ENCODE measurements at regions not wholly inside any gene's neighbourhood (a gene's known extent, or its start where the extent isn't known, plus 50 kb on each side); places are given as distances from the start of the nearest gene placed in this dataset.

DNA sequence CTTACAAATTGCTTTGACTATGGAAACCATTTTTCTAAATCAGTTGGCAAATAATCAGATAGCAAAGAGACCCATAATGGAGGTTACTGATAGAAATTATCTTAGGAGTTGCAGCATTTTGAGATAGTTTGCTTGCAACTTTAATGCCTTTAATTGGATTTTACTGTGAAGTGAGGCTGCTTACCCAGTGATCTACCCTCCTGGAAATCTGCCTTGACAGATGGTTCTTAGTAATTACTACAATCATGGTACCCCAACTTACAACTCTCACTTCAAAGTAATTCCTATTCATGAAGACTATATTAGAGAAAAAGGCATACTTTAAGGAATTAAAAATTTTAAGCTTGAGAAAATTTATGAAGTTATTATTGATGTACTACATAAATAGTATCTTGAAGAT, 1288.6 kb upstream of the CDH2 start:
- H3K14ac ChIP-seq (ENCODE audit: low read length): no peak overlapping the region
- H3K18ac ChIP-seq (ENCODE audit: low read length): no peak overlapping the region
- no peak overlapping the region for H4K91ac ChIP-seq (ENCODE audit: low read depth, low read length)
- H3K4ac ChIP-seq (ENCODE audit: low read depth, low read length): no peak overlapping the region
- H2AK5ac ChIP-seq (ENCODE audit: low read length): no peak overlapping the region
- no peak overlapping the region for H3K4me3 ChIP-seq (ENCODE audit: low read depth, low read length)
- H3K79me2 ChIP-seq (ENCODE audit: control insufficient read depth, insufficient read depth, low read length, poor library complexity): no peaks in the 10 kb centered on the region
- no peak overlapping the region for H4K12ac ChIP-seq (ENCODE audit: low read depth, low read length)
- no peak overlapping the region for H3K4me2 ChIP-seq (ENCODE audit: low read length)
- H2AFZ ChIP-seq (ENCODE audit: insufficient read depth, low read length, poor library complexity): no peak overlapping the region
- H3K23ac ChIP-seq (ENCODE audit: low read length): no peak overlapping the region
- H2BK5ac ChIP-seq (ENCODE audit: low read depth, low read length, poor library complexity): no peak overlapping the region
- no peaks in the 10 kb centered on the region for H3K27me3 ChIP-seq (ENCODE audit: insufficient read depth, low read length)
- H3K9me3 ChIP-seq (ENCODE audit: insufficient read depth, low read depth, low read length): no peaks in the 10 kb centered on the region
- H3K27ac ChIP-seq (ENCODE audit: low read depth, low read length): no peak overlapping the region
- no peaks in the 10 kb centered on the region for H3K36me3 ChIP-seq (ENCODE audit: control insufficient read depth in 1 of 2, insufficient read depth in 2 of 2, low read length in 2 of 2)
- H3K79me1 ChIP-seq (ENCODE audit: low read length): no peaks in the 10 kb centered on the region
- no peak overlapping the region for H4K8ac ChIP-seq (ENCODE audit: low read depth, low read length)
- H2BK120ac ChIP-seq (ENCODE audit: insufficient read depth, low read length, poor library complexity): no peak overlapping the region
- H2BK12ac ChIP-seq (ENCODE audit: low read length): no peak overlapping the region
- H3K4me1 ChIP-seq (ENCODE audit: control insufficient read depth in 1 of 2, insufficient read depth in 2 of 2, low read length in 2 of 2): no peaks in the 10 kb centered on the region
- no peak overlapping the region for H3K9ac ChIP-seq (ENCODE audit: low read length)
- no peak for DNase-seq

DNA sequence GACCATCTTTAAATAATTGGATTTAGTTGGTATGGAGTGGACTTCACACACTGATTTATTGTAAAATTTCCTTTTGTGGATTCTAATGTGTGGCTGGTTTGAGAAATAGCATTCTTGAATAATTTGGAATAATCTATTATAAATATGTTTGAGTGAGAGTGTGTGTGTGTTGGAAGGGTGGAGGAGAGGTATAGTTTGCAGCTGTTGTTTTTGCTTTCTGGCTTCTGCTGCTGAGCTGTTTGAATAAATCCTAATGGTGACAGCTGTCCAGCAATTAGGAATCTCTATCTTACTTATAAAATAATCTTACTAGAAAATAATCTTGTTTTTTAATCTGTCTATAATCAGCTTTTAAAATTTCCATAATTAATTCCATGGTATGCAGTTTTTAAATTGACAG, 1283.0 kb upstream of the CDH2 start:
- Histone ChIP-seq H3K9ac (ENCODE audit: low read length) (no peak overlapping the region), H3K9me3 (ENCODE audit: insufficient read depth, low read depth, low read length) (no peaks in the 10 kb centered on the region), H3K27me3 (ENCODE audit: insufficient read depth, low read length) (no peaks in the 10 kb centered on the region), H3K4me2 (ENCODE audit: low read length) (no peak overlapping the region), H3K18ac (ENCODE audit: low read length) (no peak overlapping the region), H3K79me1 (ENCODE audit: low read length) (no peaks in the 10 kb centered on the region), H2AFZ (ENCODE audit: insufficient read depth, low read length, poor library complexity) (no peak overlapping the region), H3K27ac (ENCODE audit: low read depth, low read length) (no peak overlapping the region), H4K12ac (ENCODE audit: low read depth, low read length) (no peak overlapping the region), H2BK5ac (ENCODE audit: low read depth, low read length, poor library complexity) (no peak overlapping the region), H2AK5ac (ENCODE audit: low read length) (no peak overlapping the region), H2BK120ac (ENCODE audit: insufficient read depth, low read length, poor library complexity) (no peak overlapping the region), H3K4ac (ENCODE audit: low read depth, low read length) (no peak overlapping the region), H4K91ac (ENCODE audit: low read depth, low read length) (no peak overlapping the region), H2BK12ac (ENCODE audit: low read length) (no peak overlapping the region), H3K4me1 (ENCODE audit: control insufficient read depth in 1 of 2, insufficient read depth in 2 of 2, low read length in 2 of 2) (no peaks in the 10 kb centered on the region), H3K14ac (ENCODE audit: low read length) (no peak overlapping the region), H4K8ac (ENCODE audit: low read depth, low read length) (no peak overlapping the region), H3K4me3 (ENCODE audit: low read depth, low read length) (no peak overlapping the region), H3K36me3 (ENCODE audit: control insufficient read depth in 1 of 2, insufficient read depth in 2 of 2, low read length in 2 of 2) (no peaks in the 10 kb centered on the region), H3K79me2 (ENCODE audit: control insufficient read depth, insufficient read depth, low read length, poor library complexity) (no peaks in the 10 kb centered on the region), H3K23ac (ENCODE audit: low read length) (no peak overlapping the region)
- no peak for DNase-seq

DNA sequence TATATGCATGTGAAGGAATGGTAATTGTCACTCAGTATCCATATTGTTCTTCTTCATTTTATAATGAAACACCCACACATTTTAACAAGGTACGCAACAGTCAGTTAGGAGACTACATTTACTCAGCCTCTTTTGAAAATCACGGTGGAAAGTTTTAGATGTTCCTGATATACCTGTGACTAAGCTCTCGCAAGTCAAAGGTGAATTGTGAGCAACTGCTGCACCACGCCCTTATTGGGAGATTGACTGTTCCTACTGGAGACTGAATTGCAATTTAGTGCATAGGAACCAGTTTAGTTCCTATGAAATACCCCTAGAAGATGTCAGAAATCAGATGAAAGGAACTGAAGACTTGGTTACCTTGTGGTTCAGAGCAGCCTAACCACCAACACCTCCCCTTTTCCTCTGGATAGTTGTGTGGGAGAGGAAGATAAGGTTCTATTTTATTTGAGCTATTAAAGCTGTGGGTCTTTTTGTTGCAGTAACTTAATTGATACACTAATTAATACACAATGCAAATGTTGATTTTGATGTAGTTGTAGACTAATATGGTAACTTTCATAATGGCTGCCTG, 1280.5 kb upstream of the CDH2 start:
- no peaks in the 10 kb centered on the region for H3K79me1 ChIP-seq (ENCODE audit: low read length)
- no peak overlapping the region for H3K4ac ChIP-seq (ENCODE audit: low read depth, low read length)
- H4K8ac ChIP-seq (ENCODE audit: low read depth, low read length): no peak overlapping the region
- no peak overlapping the region for H3K27ac ChIP-seq (ENCODE audit: low read depth, low read length)
- H3K14ac ChIP-seq (ENCODE audit: low read length): no peak overlapping the region
- no peak overlapping the region for H2BK5ac ChIP-seq (ENCODE audit: low read depth, low read length, poor library complexity)
- H3K9me3 ChIP-seq (ENCODE audit: insufficient read depth, low read depth, low read length): no peaks in the 10 kb centered on the region
- DNase-seq: peak; percentile 31 to 67
- H3K4me3 ChIP-seq (ENCODE audit: low read depth, low read length): no peak overlapping the region
- no peak overlapping the region for H3K18ac ChIP-seq (ENCODE audit: low read length)
- H4K12ac ChIP-seq (ENCODE audit: low read depth, low read length): no peak overlapping the region
- no peak overlapping the region for H3K4me2 ChIP-seq (ENCODE audit: low read length)
- no peak overlapping the region for H4K91ac ChIP-seq (ENCODE audit: low read depth, low read length)
- H3K23ac ChIP-seq (ENCODE audit: low read length): no peak overlapping the region
- WGBS (ENCODE audit: extremely low coverage, insufficient coverage, insufficient read length): no CpG with 5 or more reads among the region's 4 CpGs
- no peaks in the 10 kb centered on the region for H3K79me2 ChIP-seq (ENCODE audit: control insufficient read depth, insufficient read depth, low read length, poor library complexity)
- H3K4me1 ChIP-seq (ENCODE audit: control insufficient read depth in 1 of 2, insufficient read depth in 2 of 2, low read length in 2 of 2): no peaks in the 10 kb centered on the region
- H3K27me3 ChIP-seq (ENCODE audit: insufficient read depth, low read length): no peaks in the 10 kb centered on the region
- no peak overlapping the region for H2BK12ac ChIP-seq (ENCODE audit: low read length)
- H3K36me3 ChIP-seq (ENCODE audit: control insufficient read depth in 1 of 2, insufficient read depth in 2 of 2, low read length in 2 of 2): no peaks in the 10 kb centered on the region
- H3K9ac ChIP-seq (ENCODE audit: low read length): no peak overlapping the region
- no peak overlapping the region for H2AK5ac ChIP-seq (ENCODE audit: low read length)
- H2AFZ ChIP-seq (ENCODE audit: insufficient read depth, low read length, poor library complexity): no peak overlapping the region
- H2BK120ac ChIP-seq (ENCODE audit: insufficient read depth, low read length, poor library complexity): no peak overlapping the region

DNA sequence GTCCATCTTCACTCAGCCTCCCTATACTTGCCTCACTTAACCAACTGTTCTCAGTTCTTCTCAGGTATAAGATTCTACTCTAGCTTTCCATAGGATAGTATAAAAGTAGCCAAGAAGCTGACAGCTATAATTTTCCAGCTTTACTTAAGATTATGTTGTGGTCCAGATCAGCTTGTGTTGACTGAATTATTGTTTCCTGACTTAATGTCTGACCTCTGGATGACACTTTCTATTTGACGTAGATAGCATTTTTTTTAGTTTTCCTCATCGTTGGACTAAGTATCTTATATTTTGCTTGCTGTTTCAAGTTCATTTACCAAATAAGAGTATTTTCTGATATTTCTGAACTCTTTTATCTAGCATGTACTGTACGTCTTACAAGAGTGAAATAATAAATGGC, 1272.5 kb upstream of the CDH2 start:
- H3K27ac ChIP-seq (ENCODE audit: low read depth, low read length): no peak overlapping the region
- no peak overlapping the region for H2BK5ac ChIP-seq (ENCODE audit: low read depth, low read length, poor library complexity)
- no peak overlapping the region for H4K12ac ChIP-seq (ENCODE audit: low read depth, low read length)
- H3K14ac ChIP-seq (ENCODE audit: low read length): no peak overlapping the region
- no peak overlapping the region for H3K9ac ChIP-seq (ENCODE audit: low read length)
- no peak for DNase-seq
- H3K23ac ChIP-seq (ENCODE audit: low read length): no peak overlapping the region
- no peak overlapping the region for H2BK12ac ChIP-seq (ENCODE audit: low read length)
- no peak overlapping the region for H2AFZ ChIP-seq (ENCODE audit: insufficient read depth, low read length, poor library complexity)
- H3K4me3 ChIP-seq (ENCODE audit: low read depth, low read length): no peak overlapping the region
- no peak overlapping the region for H3K4me2 ChIP-seq (ENCODE audit: low read length)
- no peak overlapping the region for H2BK120ac ChIP-seq (ENCODE audit: insufficient read depth, low read length, poor library complexity)
- no peaks in the 10 kb centered on the region for H3K27me3 ChIP-seq (ENCODE audit: insufficient read depth, low read length)
- no peak overlapping the region for H3K4ac ChIP-seq (ENCODE audit: low read depth, low read length)
- H3K4me1 ChIP-seq (ENCODE audit: control insufficient read depth in 1 of 2, insufficient read depth in 2 of 2, low read length in 2 of 2): no peaks in the 10 kb centered on the region
- H3K9me3 ChIP-seq (ENCODE audit: insufficient read depth, low read depth, low read length): no peaks in the 10 kb centered on the region
- no peak overlapping the region for H2AK5ac ChIP-seq (ENCODE audit: low read length)
- WGBS (ENCODE audit: extremely low coverage, insufficient coverage, insufficient read length): no CpG with 5 or more reads among the region's 3 CpGs
- no peak overlapping the region for H3K18ac ChIP-seq (ENCODE audit: low read length)
- no peaks in the 10 kb centered on the region for H3K79me2 ChIP-seq (ENCODE audit: control insufficient read depth, insufficient read depth, low read length, poor library complexity)
- no peak overlapping the region for H4K91ac ChIP-seq (ENCODE audit: low read depth, low read length)
- H3K79me1 ChIP-seq (ENCODE audit: low read length): no peaks in the 10 kb centered on the region
- H3K36me3 ChIP-seq (ENCODE audit: control insufficient read depth in 1 of 2, insufficient read depth in 2 of 2, low read length in 2 of 2): no peaks in the 10 kb centered on the region
- H4K8ac ChIP-seq (ENCODE audit: low read depth, low read length): no peak overlapping the region
